Tibial nerve (tissue), 4 donors: ENCODE measurements at regions not wholly inside any gene's neighbourhood (a gene's known extent, or its start where the extent isn't known, plus 50 kb on each side); places are given as distances from the start of the nearest gene placed in this dataset.

Experiments used
- DNase-seq, 2 donors: peaks; one replicate each; pipeline ENCODE4 v3.0.0-alpha.2; 2019; ENCODE audit warnings: low spot score in 2 of 2
- H3K27ac ChIP-seq, 4 donors: fragments of 200-600 bp; sonication (generic) in 3 of 4; one replicate each; pipeline ENCODE4 v1.5.1; 2017 to 2019; ENCODE audit warnings: mild to moderate bottlenecking in 1 of 4
- H3K27me3 ChIP-seq, 2 donors: fragments of 200-600 bp; sonication (generic) in 1 of 2; one replicate each; pipeline versions ENCODE4 v1.5.1 to v1.6.0; 2017 to 2019
- H3K36me3 ChIP-seq, 3 donors: fragments of 200-600 bp; sonication (generic); one replicate each; pipeline ENCODE4 v1.5.1; 2018 to 2019
- H3K4me1 ChIP-seq, 4 donors: fragments of 200-600 bp; sonication (generic) in 3 of 4; one replicate each; pipeline ENCODE4 v1.5.1; 2017 to 2019
- H3K4me3 ChIP-seq, 4 donors: fragments of 200-600 bp; sonication (generic) in 3 of 4; one replicate each; pipeline ENCODE4 v1.5.1; 2017 to 2019; ENCODE audit warnings: mild to moderate bottlenecking in 1 of 4, moderate library complexity in 1 of 4
- H3K9me3 ChIP-seq, 4 donors: fragments of 200-600 bp; sonication (generic) in 3 of 4; one replicate each; pipeline ENCODE4 v1.5.1; 2017 to 2019
- CTCF ChIP-seq, 5 experiments: fragments of 200-600 bp in 3 of 5; fragments of 450-650 bp in 2 of 5; sonication (generic) in 3 of 5; IDR thresholded peaks; one replicate each; pipeline ENCODE4 v1.5.1; 2016 to 2019; ENCODE audit warnings: antibody characterized with exemption in 5 of 5, mild to moderate bottlenecking in 3 of 5, moderate library complexity in 2 of 5
- EP300 ChIP-seq, 2 donors: sonication (generic); formaldehyde crosslinking; IDR thresholded peaks; one replicate each; pipeline ENCODE4 v1.6.1; 2017; ENCODE audit warnings: antibody characterized with exemption in 2 of 2, mild to moderate bottlenecking in 1 of 2
- POLR2A ChIP-seq, 2 donors: fragments of 450-650 bp; IDR thresholded peaks; one replicate each; pipeline ENCODE4 v1.6.1; 2017; ENCODE audit warnings: antibody characterized with exemption in 2 of 2, mild to moderate bottlenecking in 2 of 2, moderate library complexity in 2 of 2
- WGBS, 2 donors: methylation state at CpG; one replicate each; pipeline ENCODE4 v1.1.5; 2018; 5-methylcytosine and 5-hydroxymethylcytosine counted together

- Histone ChIP-seq H3K9me3 (no peaks in the 10 kb centered on the region), H3K4me1 (peaks cover 0 to 16% (median 0%) of the 10 kb centered on the region in 4 donors), H3K27me3 (no peaks in the 10 kb centered on the region), H3K4me3 (no peak overlapping the region), H3K36me3 (no peaks in the 10 kb centered on the region), H3K27ac (no peak overlapping the region)
- no peak for DNase-seq
- TF ChIP-seq EP300 (IDR thresholded peaks at IDR 0.05) (no peak), CTCF (IDR thresholded peaks at IDR 0.05) (no peak), POLR2A (IDR thresholded peaks at IDR 0.05) (no peak)
These were observed 248.0 kb upstream of the PCSK5 start for GRCh38 chr9:75642522-75642921.

GRCh38 chr9:75644649-75645048, 245.8 kb upstream of the PCSK5 start:
- Histone ChIP-seq H3K9me3 (no peaks in the 10 kb centered on the region), H3K36me3 (no peaks in the 10 kb centered on the region), H3K4me1 (peaks cover 0 to 6% (median 0%) of the 10 kb centered on the region in 4 donors), H3K27ac (no peak overlapping the region), H3K27me3 (no peaks in the 10 kb centered on the region), H3K4me3 (no peak overlapping the region)
- TF ChIP-seq CTCF (IDR thresholded peaks at IDR 0.05): no peak
- TF ChIP-seq POLR2A (IDR thresholded peaks at IDR 0.05): no peak
- no peak for TF ChIP-seq EP300 (IDR thresholded peaks at IDR 0.05)
- no peak for DNase-seq
- 11 to 31% methylated on average over 2 of the region's 2 CpGs for WGBS, 2 donors

- H3K9me3 ChIP-seq: no peaks in the 10 kb centered on the region
- no peaks in the 10 kb centered on the region for H3K27me3 ChIP-seq
- no peak for DNase-seq
- 90% methylated on average over 8 of the region's 8 CpGs for WGBS, 2 donors
- H3K36me3 ChIP-seq: no peaks in the 10 kb centered on the region
- no peaks in the 10 kb centered on the region for H3K4me1 ChIP-seq
- H3K4me3 ChIP-seq: no peak overlapping the region
- H3K27ac ChIP-seq: no peak overlapping the region
- TF ChIP-seq CTCF (IDR thresholded peaks at IDR 0.05): no peak
- no peak for TF ChIP-seq POLR2A (IDR thresholded peaks at IDR 0.05)
- no peak for TF ChIP-seq EP300 (IDR thresholded peaks at IDR 0.05)
These were observed 242.4 kb upstream of the PCSK5 start for GRCh38 chr9:75648034-75648433.

GRCh38 chr9:75649060-75649459, 241.4 kb upstream of the PCSK5 start:
- TF ChIP-seq EP300 (IDR thresholded peaks at IDR 0.05) (no peak), POLR2A (IDR thresholded peaks at IDR 0.05) (no peak), CTCF (IDR thresholded peaks at IDR 0.05) (no peak)
- DNase-seq: no peak
- Histone ChIP-seq H3K36me3 (no peaks in the 10 kb centered on the region), H3K9me3 (no peaks in the 10 kb centered on the region), H3K4me3 (no peak overlapping the region), H3K4me1 (no peaks in the 10 kb centered on the region), H3K27me3 (no peaks in the 10 kb centered on the region), H3K27ac (no peak overlapping the region)
- WGBS, 2 donors: 58 to 71% methylated on average over 4 to 5 of the region's 5 CpGs

- Histone ChIP-seq H3K9me3 (no peaks in the 10 kb centered on the region), H3K4me1 (no peaks in the 10 kb centered on the region), H3K27me3 (no peaks in the 10 kb centered on the region), H3K27ac (no peak overlapping the region), H3K4me3 (no peak overlapping the region), H3K36me3 (no peaks in the 10 kb centered on the region)
- DNase-seq: no peak
- 29 to 46% methylated on average over 2 of the region's 2 CpGs for WGBS, 2 donors
- TF ChIP-seq CTCF (IDR thresholded peaks at IDR 0.05) (no peak), POLR2A (IDR thresholded peaks at IDR 0.05) (no peak), EP300 (IDR thresholded peaks at IDR 0.05) (no peak)
These were observed 238.8 kb upstream of the PCSK5 start for GRCh38 chr9:75651709-75652108.
